GM12878 (cell line): ENCODE measurements at regions not wholly inside any gene's neighbourhood (a gene's known extent, or its start where the extent isn't known, plus 50 kb on each side); places are given as distances from the start of the nearest gene placed in this dataset.
A peak's percentile ranks its signal among the peaks of the same experiment; 100 is the strongest.

Source experiments
- ATAC-seq: fragments of 200-7000 bp; cut with Tn5 transposase; 3 replicates; pipeline ENCODE4 v1.9.1; 2020; ENCODE audit warnings: mild to moderate bottlenecking, moderate library complexity
- BruUV-seq: library from RNA; stranded (reverse); fragments of 400-500 nt; replicated peaks from 2 replicates; lab custom pipeline; 2021; lab: Mats Ljungman, UMichigan
- CTCF ChIA-PET: fragments of 300-600 bp; sonication (Branson Sonifier 250); formaldehyde crosslinking; extraction: SDS; loops from one replicate; lab custom pipeline; 2021; ENCODE audit warnings: inconsistent platforms; lab: Yijun Ruan, JAX
- POLR2A ChIA-PET: fragments of 350-600 bp; formaldehyde crosslinking; extraction: SDS; loops from one replicate; lab custom pipeline; 2021; ENCODE audit warnings: inconsistent platforms; lab: Charles Lee
- RAD21 ChIA-PET: fragments of 300-600 bp; sonication (Branson Sonifier 250); formaldehyde crosslinking; loops from one replicate; lab custom pipeline; 2023; ENCODE audit warnings: antibody characterized with exemption; ENCODE audit not compliant: unreplicated experiment; lab: Charles Lee
- SMC1A ChIA-PET: fragments of 300-600 bp; sonication (Branson Sonifier 250); formaldehyde crosslinking; loops from one replicate; lab custom pipeline; 2023; ENCODE audit not compliant: unreplicated experiment, uncharacterized antibody; lab: Charles Lee
- DNase-seq: peaks from one replicate; pipeline ENCODE4 v3.0.0-alpha.2; 2011; ENCODE audit warnings: low read depth, low spot score
- FAIRE-seq: peaks from 3 replicates; lab custom pipeline; 2011; peaks lifted over from hg19 to GRCh38; lab: Jason Lieb, UNC
- H2AFZ ChIP-seq: 2 replicates; pipeline ENCODE4 v1.6.0; 2011; ENCODE audit warnings: low read depth, low read length, control low read depth; ENCODE audit not compliant: control insufficient read depth
- H3K27ac ChIP-seq: 2 replicates; pipeline ENCODE4 v1.5.1; 2011; ENCODE audit warnings: control low read depth; ENCODE audit not compliant: control insufficient read depth, insufficient read depth
- H3K27me3 ChIP-seq, 2 experiments: replicated peaks in 1 of 2; 2 replicates each; pipeline versions ENCODE4 v1.6.0 to v1.6.1; 2011; ENCODE audit warnings: low read length in 1 of 2; ENCODE audit not compliant: control insufficient read depth in 2 of 2, insufficient read depth in 2 of 2
- H3K36me3 ChIP-seq, 2 experiments: 2 replicates each; pipeline ENCODE4 v1.5.1; 2011; ENCODE audit warnings: low read length in 1 of 2; ENCODE audit not compliant: control insufficient read depth in 2 of 2, insufficient read depth in 2 of 2
- H3K4me1 ChIP-seq: 2 replicates; pipeline ENCODE4 v1.6.1; 2011; ENCODE audit warnings: mild to moderate bottlenecking, low read length, moderate library complexity, mixed read lengths; ENCODE audit not compliant: control insufficient read depth, insufficient read depth
- H3K4me2 ChIP-seq: 2 replicates; pipeline ENCODE4 v1.6.0; 2011; ENCODE audit warnings: control low read depth; ENCODE audit not compliant: control insufficient read depth, insufficient read depth
- H3K4me3 ChIP-seq: fragments of 200-600 bp; sonication (generic); 2 replicates; pipeline ENCODE4 v1.5.1; 2016
- H3K79me2 ChIP-seq: 2 replicates; pipeline ENCODE4 v1.6.0; 2011; ENCODE audit warnings: low read length; ENCODE audit not compliant: control insufficient read depth, insufficient read depth
- H3K9ac ChIP-seq: 2 replicates; pipeline ENCODE4 v1.8.0; 2011; ENCODE audit warnings: low read length, control low read depth, mixed read lengths; ENCODE audit not compliant: control insufficient read depth, insufficient read depth
- H3K9me3 ChIP-seq: replicated peaks from 3 replicates; pipeline ENCODE4 v1.5.1; 2011; ENCODE audit warnings: mild to moderate bottlenecking, low read length; ENCODE audit not compliant: control insufficient read depth, insufficient read depth
- H4K20me1 ChIP-seq: 2 replicates; pipeline ENCODE4 v1.6.0; 2011; ENCODE audit not compliant: control insufficient read depth, insufficient read depth
- BHLHE40 ChIP-seq, 2 experiments: fragments of 450-650 bp in 1 of 2; IDR thresholded peaks; 2 replicates each; pipeline ENCODE4 v1.6.1; 2011 to 2017; ENCODE audit warnings: low read depth in 2 of 2, borderline replicate concordance in 1 of 2, improper control_type of control experiment in 1 of 2, low read length in 1 of 2, mild to moderate bottlenecking in 1 of 2
- CBX5 ChIP-seq: sonication (generic); IDR thresholded peaks from 2 replicates; pipeline ENCODE4 v1.6.1; 2016; ENCODE audit warnings: low read depth, moderate library complexity, mild to moderate bottlenecking, inconsistent platforms
- CEBPB ChIP-seq, 2 experiments: fragments of 150-350 bp in 1 of 2; IDR thresholded peaks; 2 replicates each; pipeline ENCODE4 v1.6.1; 2012 to 2014; ENCODE audit warnings: low read depth in 2 of 2, low read length in 2 of 2, borderline replicate concordance in 1 of 2, inconsistent platforms in 1 of 2
- CHD1 ChIP-seq: IDR thresholded peaks from 2 replicates; pipeline ENCODE4 v1.6.1; 2012; ENCODE audit warnings: low read depth, low read length, improper control_type of control experiment
- DPF2 ChIP-seq: fragments of 450-650 bp; IDR thresholded peaks from 2 replicates; pipeline ENCODE4 v1.6.1; 2017; ENCODE audit warnings: mild to moderate bottlenecking
- ETV6 ChIP-seq, 2 experiments: fragments of 450-650 bp in 1 of 2; IDR thresholded peaks in 1 of 2; conservative IDR thresholded peaks in 1 of 2; 2 replicates each; pipeline ENCODE4 v1.6.1; 2014; ENCODE audit warnings: antibody characterized with exemption in 1 of 2, borderline replicate concordance in 1 of 2, low read depth in 1 of 2, mild to moderate bottlenecking in 1 of 2, moderate library complexity in 1 of 2
- EZH2 ChIP-seq: IDR thresholded peaks from 2 replicates; pipeline ENCODE4 v1.6.1; 2012; ENCODE audit warnings: low read depth, mild to moderate bottlenecking, control low read depth, inconsistent platforms, low read length, borderline replicate concordance; ENCODE audit not compliant: control insufficient read depth
- FOXK2 ChIP-seq: fragments of 450-650 bp; IDR thresholded peaks from 2 replicates; pipeline ENCODE4 v1.6.1; 2017; ENCODE audit warnings: mild to moderate bottlenecking, moderate library complexity
- HDAC2 ChIP-seq: fragments of 200-600 bp; sonication (generic); IDR thresholded peaks from 2 replicates; pipeline ENCODE4 v1.6.1; 2017
- HDAC6 ChIP-seq: fragments of 200-600 bp; sonication (generic); IDR thresholded peaks from one replicate; pipeline ENCODE4 v1.8.0; 2017; ENCODE audit warnings: antibody characterized with exemption; ENCODE audit not compliant: unreplicated experiment
- MAX ChIP-seq: IDR thresholded peaks from 2 replicates; pipeline ENCODE4 v1.6.1; 2012; ENCODE audit warnings: low read depth, low read length, improper control_type of control experiment
- MLLT1 ChIP-seq: fragments of 450-650 bp; IDR thresholded peaks from 2 replicates; pipeline ENCODE4 v1.6.1; 2016; ENCODE audit warnings: mild to moderate bottlenecking
- NFIC ChIP-seq: IDR thresholded peaks from 2 replicates; pipeline ENCODE4 v1.6.1; 2012; ENCODE audit warnings: low read depth, mild to moderate bottlenecking, inconsistent platforms, low read length, moderate library complexity
- NR2C1 ChIP-seq: fragments of 450-650 bp; IDR thresholded peaks from 2 replicates; pipeline ENCODE4 v1.6.1; 2017; ENCODE audit warnings: antibody characterized with exemption, mild to moderate bottlenecking, moderate library complexity
- PAX5 ChIP-seq: IDR thresholded peaks from 2 replicates; pipeline ENCODE4 v1.6.1; 2011; ENCODE audit warnings: low read depth, low read length, borderline replicate concordance
- RELA ChIP-seq: fragments of 450-650 bp; IDR thresholded peaks from 2 replicates; pipeline ENCODE4 v1.8.0; 2014; ENCODE audit warnings: borderline replicate concordance; ENCODE audit not compliant: partially characterized antibody
- RUNX3 ChIP-seq: IDR thresholded peaks from 2 replicates; pipeline ENCODE4 v1.6.1; 2012; ENCODE audit warnings: low read length, inconsistent platforms
- SP1 ChIP-seq: IDR thresholded peaks from one replicate; pipeline ENCODE4 v1.6.1; 2011; ENCODE audit warnings: low read depth, low read length
- SREBF1 ChIP-seq: IDR thresholded peaks from 2 replicates; pipeline ENCODE4 v1.6.1; 2012; ENCODE audit warnings: mild to moderate bottlenecking, low read length
- SUZ12 ChIP-seq: fragments of 200-600 bp; sonication (generic); IDR thresholded peaks from one replicate; pipeline ENCODE4 v1.6.1; 2018; ENCODE audit warnings: antibody characterized with exemption, mild to moderate bottlenecking; ENCODE audit not compliant: unreplicated experiment
- TCF3 ChIP-seq: IDR thresholded peaks from 2 replicates; pipeline ENCODE4 v1.6.1; 2012; ENCODE audit warnings: low read depth, mild to moderate bottlenecking, low read length, borderline replicate concordance; ENCODE audit not compliant: insufficient read depth
- USF1 ChIP-seq: IDR thresholded peaks from 2 replicates; pipeline ENCODE4 v1.6.1; 2011; ENCODE audit warnings: borderline replicate concordance, low read depth, mild to moderate bottlenecking, moderate library complexity, mixed read lengths, low read length; ENCODE audit not compliant: insufficient read depth; ENCODE audit errors: extremely low read length
- WGBS: methylation state at CpG from one replicate; pipeline ENCODE4 v1.1.6; 2016; ENCODE audit warnings: low lambda C conversion rate; ENCODE audit not compliant: insufficient replicate concordance, insufficient coverage; ENCODE audit errors: missing lambda C conversion rate; 5-methylcytosine and 5-hydroxymethylcytosine counted together
- in situ Hi-C: fragments of 300-500 bp; cut with MboI; formaldehyde crosslinking; loops from 9 replicates; pipeline ENCODE4 v1.14.3; 2018; ENCODE audit warnings: mixed read lengths
- intact Hi-C: fragments of 100-400 bp; cut with micrococcal nuclease; formaldehyde crosslinking; loops from one replicate; pipeline ENCODE4 v1.14.2; 2022; ENCODE audit not compliant: unreplicated experiment

GRCh38 chr20:53839423-53840176, 230.8 kb downstream of the BCAS1 start:
- H3K4me2 ChIP-seq = peak overlapping the region; percentile 73
- WGBS = 5% methylated on average over 7 of the region's 8 CpGs
- CTCF ChIA-PET = interaction anchor here (0.8 to 2.1 kb wide), 6 partner anchors 9 to 95 kb away, joined by 3 to 11 read pairs (median 4); no protein-coding TSS in a partner anchor
- TF ChIP-seq CEBPB (IDR thresholded peaks at IDR 0.05; ENCODE audit: borderline replicate concordance in 1 of 2, low read depth in 2 of 2, low read length in 2 of 2) (no peak), CBX5 (no peak), USF1 (no peak), EZH2 (no peak), SUZ12 (no peak), MAX (no peak), DPF2 (peak; percentile 74; the same call in 1 of the 2 replicates), NFIC (no peak), RELA (no peak), CHD1 (no peak), HDAC2 (no peak), SP1 (no peak), TCF3 (peak; percentile 97), BHLHE40 (IDR thresholded peaks at IDR 0.05; ENCODE audit: borderline replicate concordance in 1 of 2, low read depth in 2 of 2, low read length in 1 of 2) (peak; percentile 24 to 33; a peak in 1 of 4 replicates), MLLT1 (no peak), SREBF1 (no peak), HDAC6 (no peak), NR2C1 (no peak), FOXK2 (no peak), ETV6 (conservative IDR thresholded peaks at IDR 0.05 in 1 of 2, IDR thresholded peaks at IDR 0.05 in 1 of 2; ENCODE audit: borderline replicate concordance in 1 of 2, low read depth in 1 of 2) (peak; percentile 42 to 88), RUNX3 (peak; percentile 80), PAX5 (peak; percentile 74; the same call in 1 of the 2 replicates)

More at GRCh38 chr20:53839423-53840176, 230.8 kb downstream of the BCAS1 start:
- intact Hi-C loops (loop anchor here (2.0 kb wide), 1 partner anchor 75 kb away; no protein-coding TSS in a partner anchor), in situ Hi-C loops (loop anchor here (10.0 kb wide), 1 partner anchor 255 kb away; no protein-coding TSS in a partner anchor)
- no peaks in the 10 kb centered on the region; the same call in 2 of the 3 replicates for H3K9me3 ChIP-seq
- H3K9ac ChIP-seq = peak overlapping the region; percentile 14; the same call in 1 of the 2 replicates
- DNase-seq (peak; percentile 96), ATAC-seq (peak; percentile 78), FAIRE-seq (peak; percentile 75)
- no TSS peak for BruUV-seq
- H3K4me3 ChIP-seq = no peak overlapping the region
- H3K27ac ChIP-seq = peak overlapping the region; percentile 70
- RAD21 ChIA-PET = interaction anchor here (0.6 to 2.7 kb wide), 22 partner anchors 9 to 260 kb away, joined by 3 to 18 read pairs (median 4); no protein-coding TSS in a partner anchor
- SMC1A ChIA-PET = interaction anchor here (0.8 to 3.0 kb wide), 24 partner anchors 8 to 226 kb away, joined by 3 to 24 read pairs (median 5); no protein-coding TSS in a partner anchor
- peak overlapping the region; percentile 60 for H2AFZ ChIP-seq
- no peaks in the 10 kb centered on the region for H3K36me3 ChIP-seq
- H3K27me3 ChIP-seq = no peaks in the 10 kb centered on the region
- POLR2A ChIA-PET = interaction anchor here (0.5 to 3.6 kb wide), 7 partner anchors 8 to 254 kb away, joined by 4 to 16 read pairs (median 6); no protein-coding TSS in a partner anchor
- peaks cover 47% of the 10 kb centered on the region for H3K4me1 ChIP-seq
- no peaks in the 10 kb centered on the region for H3K79me2 ChIP-seq
- H4K20me1 ChIP-seq = no peaks in the 10 kb centered on the region
